Occipital lobe (tissue), 1 donor: ENCODE measurements at regions not wholly inside any gene's neighbourhood (a gene's known extent, or its start where the extent isn't known, plus 50 kb on each side); places are given as distances from the start of the nearest gene placed in this dataset.

Experiments
- DNase-seq: peaks from one replicate; lab custom pipeline; 2025; lab: John Stamatoyannopoulos, UW

DNA sequence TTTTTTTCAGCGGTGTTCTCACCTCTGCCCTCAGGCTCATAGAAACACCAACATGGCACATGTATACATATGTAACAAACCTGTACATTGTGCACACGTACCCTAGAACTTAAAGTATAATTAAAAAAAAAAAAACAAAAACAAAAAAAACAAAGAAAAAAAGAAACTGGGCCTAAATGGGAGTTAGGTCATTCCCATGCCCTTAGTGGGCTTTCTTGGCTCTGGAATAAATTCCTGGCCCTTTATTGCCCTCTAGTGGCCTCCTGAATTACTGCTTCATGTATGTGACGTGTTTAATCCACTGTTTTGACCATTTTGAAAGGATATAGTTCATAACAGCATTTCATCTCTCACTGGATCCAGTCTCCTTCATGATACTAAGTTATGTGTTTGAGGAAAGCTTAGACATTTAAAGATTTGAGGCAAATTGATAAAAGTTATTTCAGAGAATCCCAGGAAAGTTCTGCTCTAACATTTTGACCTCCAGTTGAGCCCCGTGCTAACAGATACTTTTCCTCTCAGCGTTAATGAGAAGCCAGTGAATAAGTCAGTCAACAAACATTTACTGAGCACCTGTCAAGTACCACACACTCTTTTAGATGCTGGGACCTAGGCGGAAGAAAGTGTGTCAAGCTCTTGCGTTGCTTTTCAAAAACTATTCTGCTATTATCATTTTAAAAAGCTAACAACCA is 54.7 kb upstream of the SYPL1 start:
- DNase-seq = no peak

DNA sequence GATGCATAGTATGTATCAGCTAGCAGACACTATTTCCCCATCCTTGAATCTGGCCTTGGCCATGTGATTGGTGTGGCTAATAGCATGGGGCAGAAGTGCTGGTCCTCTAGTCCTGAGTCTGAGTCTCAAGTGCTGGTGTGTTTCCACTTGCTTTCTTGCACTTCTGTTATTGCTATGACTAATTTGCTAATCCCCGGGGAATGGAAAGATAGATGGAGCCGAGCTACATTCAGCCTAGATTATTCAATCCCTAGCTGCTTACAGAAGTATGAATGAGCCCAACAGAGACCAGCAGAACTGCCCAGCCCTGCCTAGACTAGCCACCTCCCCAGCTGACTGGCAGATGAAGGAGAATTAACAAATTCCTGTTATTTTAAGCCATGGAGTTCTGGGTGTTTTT is 53.2 kb upstream of the SYPL1 start:
- no peak for DNase-seq

DNA sequence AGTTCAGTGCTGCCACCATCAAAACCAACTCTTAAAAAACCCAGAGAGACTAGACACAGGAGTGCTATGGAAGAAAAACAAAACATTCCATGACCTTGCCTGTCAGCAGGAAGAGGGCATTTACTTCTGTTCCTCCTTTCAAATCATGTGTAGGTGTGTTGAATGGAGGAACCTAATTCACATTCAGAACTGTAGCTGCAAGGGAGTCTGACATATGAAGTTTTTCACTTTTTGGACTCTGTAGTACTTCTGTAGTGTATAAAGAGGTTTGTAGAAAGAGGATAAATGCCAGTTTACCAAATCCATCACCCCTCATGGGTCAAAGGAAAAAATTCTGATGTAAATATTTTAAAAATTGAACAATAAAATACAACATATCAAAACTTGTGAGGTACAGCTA is 51.1 kb upstream of the SYPL1 start:
- no peak for DNase-seq
